ENCODE measurements at regions not wholly inside any gene's neighbourhood (a gene's known extent, or its start where the extent isn't known, plus 50 kb on each side); places are given as distances from the start of the nearest gene placed in this dataset.
A peak's percentile ranks its signal among the peaks of the same experiment; 100 is the strongest.

DNA sequence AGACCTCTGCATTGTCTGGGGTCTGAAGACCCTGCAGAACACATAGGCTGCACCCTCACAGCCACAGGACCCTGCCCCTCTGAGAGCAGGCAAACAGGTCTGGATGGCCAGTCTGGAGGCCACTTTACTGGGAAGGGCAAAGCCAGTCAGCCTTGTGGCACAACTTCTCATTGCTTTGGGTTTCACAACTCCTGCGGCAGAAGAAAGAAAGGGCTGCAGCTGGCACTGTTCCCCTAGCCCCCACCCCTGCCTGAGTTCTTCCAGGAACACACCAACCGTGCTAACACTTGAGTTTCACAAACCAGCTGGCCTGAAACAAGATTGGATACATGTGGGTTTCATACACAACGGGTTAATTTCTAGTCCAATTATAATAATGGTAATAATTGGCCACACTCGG lies 276.5 kb upstream of the MGAT5 start:
- no peaks in the 10 kb centered on the region for H3K36me3 Mint-ChIP-seq (ENCODE audit: insufficient read depth, unreplicated experiment)
- intact Hi-C loops (cut with micrococcal nuclease; ENCODE audit: unreplicated experiment), result no loop called here
- no peaks in the 10 kb centered on the region for H3K4me1 Mint-ChIP-seq (ENCODE audit: low read depth, unreplicated experiment)
- CTCF ChIA-PET, result no interaction called here
- H3K27me3 Mint-ChIP-seq (ENCODE audit: unreplicated experiment), result peaks cover 42% of the 10 kb centered on the region
- peaks cover 2% of the 10 kb centered on the region for H3K9me3 Mint-ChIP-seq (ENCODE audit: low read depth, unreplicated experiment)
- DNase-seq, result no peak
- BruUV-seq (replicated peaks), result no TSS peak
- no peak for TF ChIP-seq CTCF (IDR thresholded peaks at IDR 0.05; ENCODE audit: unreplicated experiment)
- no peak overlapping the region for H3K27ac Mint-ChIP-seq (ENCODE audit: unreplicated experiment)
- H3K4me3 Mint-ChIP-seq (ENCODE audit: low read depth, unreplicated experiment), result no peak overlapping the region

- no peak for DNase-seq
- intact Hi-C loops (cut with micrococcal nuclease; ENCODE audit: unreplicated experiment), result no loop called here
- H3K27ac Mint-ChIP-seq (ENCODE audit: unreplicated experiment), result no peak overlapping the region
- no TSS peak for BruUV-seq (replicated peaks)
- TF ChIP-seq CTCF (IDR thresholded peaks at IDR 0.05; ENCODE audit: unreplicated experiment), result no peak
- peaks cover 2% of the 10 kb centered on the region for H3K9me3 Mint-ChIP-seq (ENCODE audit: low read depth, unreplicated experiment)
- CTCF ChIA-PET, result interaction anchor here (0.6 kb wide), 1 partner anchor 1994 kb away, joined by 4 read pairs; no protein-coding TSS in a partner anchor
- peaks cover 17% of the 10 kb centered on the region for H3K27me3 Mint-ChIP-seq (ENCODE audit: unreplicated experiment)
- H3K36me3 Mint-ChIP-seq (ENCODE audit: insufficient read depth, unreplicated experiment), result no peaks in the 10 kb centered on the region
- no peak overlapping the region for H3K4me3 Mint-ChIP-seq (ENCODE audit: low read depth, unreplicated experiment)
- H3K4me1 Mint-ChIP-seq (ENCODE audit: low read depth, unreplicated experiment), result peaks cover 15% of the 10 kb centered on the region
Measured at GRCh38 chr2:133982256-133982655, 271.6 kb upstream of the MGAT5 start.

GRCh38 chr2:133985563-133985962 lies 268.3 kb upstream of the MGAT5 start:
- Mint-ChIP-seq H3K4me3 (ENCODE audit: low read depth, unreplicated experiment) (no peak overlapping the region), H3K4me1 (ENCODE audit: low read depth, unreplicated experiment) (peaks cover 28% of the 10 kb centered on the region), H3K27ac (ENCODE audit: unreplicated experiment) (no peak overlapping the region), H3K9me3 (ENCODE audit: low read depth, unreplicated experiment) (peaks cover 4% of the 10 kb centered on the region), H3K27me3 (ENCODE audit: unreplicated experiment) (no peaks in the 10 kb centered on the region), H3K36me3 (ENCODE audit: insufficient read depth, unreplicated experiment) (peaks cover 4% of the 10 kb centered on the region)
- intact Hi-C loops (cut with micrococcal nuclease; ENCODE audit: unreplicated experiment), result no loop called here
- no TSS peak for BruUV-seq (replicated peaks)
- no peak for DNase-seq
- CTCF ChIA-PET, result interaction anchor here (1.0 to 1.1 kb wide), 2 partner anchors 12 to 15 kb away, joined by 3 read pairs; no protein-coding TSS in a partner anchor
- TF ChIP-seq CTCF (IDR thresholded peaks at IDR 0.05; ENCODE audit: unreplicated experiment), result no peak

DNA sequence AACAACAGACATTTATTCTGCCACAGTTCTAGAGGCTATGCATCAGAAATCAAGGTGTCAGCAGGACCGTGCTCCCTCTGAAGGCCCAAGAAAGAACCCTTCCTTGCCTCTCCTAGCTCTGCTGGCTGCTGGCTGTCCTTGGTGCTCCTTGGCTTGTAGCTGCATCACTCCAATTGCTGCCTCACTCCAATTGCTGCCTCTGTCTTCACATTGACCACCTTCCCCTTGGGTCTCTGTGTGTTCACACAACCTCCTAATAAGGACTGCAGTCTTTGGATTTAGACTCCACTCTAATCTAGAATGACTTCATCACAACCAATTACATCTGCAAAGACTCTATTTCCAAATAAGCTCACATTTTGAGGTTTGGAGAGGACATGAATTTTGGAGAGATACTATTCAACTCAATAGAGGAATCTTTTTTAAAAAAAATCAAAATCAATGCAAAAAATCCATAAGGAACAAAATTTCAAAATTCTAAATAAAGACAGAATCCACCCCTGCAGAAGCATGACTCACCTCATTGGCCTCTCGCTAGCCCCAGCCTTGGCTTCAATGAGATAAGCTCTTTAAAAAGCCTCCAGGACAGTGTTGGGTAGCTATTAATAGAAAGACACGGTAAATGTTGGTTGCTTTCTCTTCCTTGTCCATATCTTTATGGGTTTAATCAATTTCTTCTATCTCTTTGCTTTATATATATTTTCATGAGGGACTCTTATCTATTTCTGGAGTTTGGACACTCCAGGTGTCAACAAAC lies 267.6 kb upstream of the MGAT5 start:
- H3K27ac Mint-ChIP-seq (ENCODE audit: unreplicated experiment), result no peak overlapping the region
- H3K9me3 Mint-ChIP-seq (ENCODE audit: low read depth, unreplicated experiment), result peaks cover 2% of the 10 kb centered on the region
- H3K27me3 Mint-ChIP-seq (ENCODE audit: unreplicated experiment), result no peaks in the 10 kb centered on the region
- H3K4me3 Mint-ChIP-seq (ENCODE audit: low read depth, unreplicated experiment), result no peak overlapping the region
- no peak for TF ChIP-seq CTCF (IDR thresholded peaks at IDR 0.05; ENCODE audit: unreplicated experiment)
- H3K4me1 Mint-ChIP-seq (ENCODE audit: low read depth, unreplicated experiment), result peaks cover 28% of the 10 kb centered on the region
- peaks cover 4% of the 10 kb centered on the region for H3K36me3 Mint-ChIP-seq (ENCODE audit: insufficient read depth, unreplicated experiment)
- intact Hi-C loops (cut with micrococcal nuclease; ENCODE audit: unreplicated experiment), result no loop called here
- BruUV-seq (replicated peaks), result no TSS peak
- CTCF ChIA-PET, result interaction anchor here (0.5 to 1.1 kb wide), 4 partner anchors 12 to 474 kb away, joined by 3 read pairs; no protein-coding TSS in a partner anchor
- DNase-seq, result peak; percentile 11

Measured in Calu3 (cell line).